ENCODE measurements at regions not wholly inside any gene's neighbourhood (a gene's known extent, or its start where the extent isn't known, plus 50 kb on each side); places are given as distances from the start of the nearest gene placed in this dataset.

DNA sequence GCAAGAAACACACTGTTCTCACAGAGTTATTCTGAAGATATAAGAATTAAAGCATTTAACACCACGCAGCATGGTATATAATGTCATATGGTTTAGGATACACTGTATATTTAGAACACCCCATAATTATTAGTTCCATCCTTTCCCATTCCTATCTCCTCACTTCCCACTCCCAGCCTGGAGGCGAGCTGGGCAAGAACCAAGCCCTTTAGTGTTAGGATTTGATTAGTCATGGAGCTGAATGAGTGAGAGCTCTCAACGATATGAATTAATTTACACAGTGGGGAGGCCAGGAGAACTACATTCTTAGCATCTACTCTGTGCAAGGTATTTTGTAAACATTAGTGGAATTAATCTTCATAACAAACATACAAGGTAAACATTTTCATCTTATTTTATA lies 934.3 kb downstream of the DIAPH3 start:
- TF ChIP-seq, protein P1, sequence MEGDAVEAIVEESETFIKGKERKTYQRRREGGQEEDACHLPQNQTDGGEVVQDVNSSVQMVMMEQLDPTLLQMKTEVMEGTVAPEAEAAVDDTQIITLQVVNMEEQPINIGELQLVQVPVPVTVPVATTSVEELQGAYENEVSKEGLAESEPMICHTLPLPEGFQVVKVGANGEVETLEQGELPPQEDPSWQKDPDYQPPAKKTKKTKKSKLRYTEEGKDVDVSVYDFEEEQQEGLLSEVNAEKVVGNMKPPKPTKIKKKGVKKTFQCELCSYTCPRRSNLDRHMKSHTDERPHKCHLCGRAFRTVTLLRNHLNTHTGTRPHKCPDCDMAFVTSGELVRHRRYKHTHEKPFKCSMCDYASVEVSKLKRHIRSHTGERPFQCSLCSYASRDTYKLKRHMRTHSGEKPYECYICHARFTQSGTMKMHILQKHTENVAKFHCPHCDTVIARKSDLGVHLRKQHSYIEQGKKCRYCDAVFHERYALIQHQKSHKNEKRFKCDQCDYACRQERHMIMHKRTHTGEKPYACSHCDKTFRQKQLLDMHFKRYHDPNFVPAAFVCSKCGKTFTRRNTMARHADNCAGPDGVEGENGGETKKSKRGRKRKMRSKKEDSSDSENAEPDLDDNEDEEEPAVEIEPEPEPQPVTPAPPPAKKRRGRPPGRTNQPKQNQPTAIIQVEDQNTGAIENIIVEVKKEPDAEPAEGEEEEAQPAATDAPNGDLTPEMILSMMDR (IDR thresholded peaks at IDR 0.05): no peak
- no peak for TF ChIP-seq POLR2A (IDR thresholded peaks at IDR 0.05)
